T-cell (primary cell): ENCODE measurements at regions not wholly inside any gene's neighbourhood (a gene's known extent, or its start where the extent isn't known, plus 50 kb on each side); places are given as distances from the start of the nearest gene placed in this dataset.

Experiments used
- ATAC-seq, 4 experiments: fragments of 200-7000 bp in 3 of 4; fragments of 150-1000 bp in 1 of 4; cut with Tn5 transposase; replicated peaks in 1 of 4; 1 replicate in 3 of 4; 2 replicates in 1 of 4; pipeline ENCODE4 v1.10.0; 2021; ENCODE audit warnings: moderate library complexity in 3 of 4, mild to moderate bottlenecking in 2 of 4, moderate number of reproducible peaks in 1 of 4
- CTCF ChIA-PET, 2 donors: fragments of 300-600 bp; sonication (Branson Sonifier 250); formaldehyde crosslinking; loops; one replicate each; lab custom pipeline; 2022; ENCODE audit warnings: antibody characterized with exemption in 2 of 2; lab: Charles Lee
- POLR2A ChIA-PET, 2 donors: fragments of 300-600 bp; sonication (Branson Sonifier 250); formaldehyde crosslinking; loops; one replicate each; lab custom pipeline; 2022; ENCODE audit warnings: antibody characterized with exemption in 2 of 2; lab: Charles Lee
- DNase-seq, 35 experiments: peaks; one replicate each; pipeline versions ENCODE4 v3.0.0 to v3.0.0-alpha.2; 2013 to 2023
- H3K27ac ChIP-seq: one replicate; pipeline ENCODE4 v1.5.1; 2013; ENCODE audit warnings: low read length
- H3K27me3 ChIP-seq, 2 experiments: replicated peaks in 1 of 2; 1 replicate in 1 of 2; 2 replicates in 1 of 2; pipeline versions ENCODE4 v1.6.1 to v1.7.0; 2013; ENCODE audit warnings: low read length in 1 of 2, mixed read lengths in 1 of 2; ENCODE audit not compliant: control insufficient read depth in 2 of 2, insufficient read depth in 2 of 2; ENCODE audit errors: extremely low read depth in 1 of 2
- H3K36me3 ChIP-seq, 2 donors: 1 replicate in 1 of 2; 2 replicates in 1 of 2; pipeline versions ENCODE4 v1.6.1 to v1.7.0; 2013; ENCODE audit warnings: low read length in 1 of 2; ENCODE audit not compliant: control insufficient read depth in 2 of 2, insufficient read depth in 1 of 2; ENCODE audit errors: extremely low read depth in 1 of 2
- H3K4me1 ChIP-seq, 2 experiments: 1 replicate in 1 of 2; 2 replicates in 1 of 2; pipeline versions ENCODE4 v1.6.1 to v1.7.0; 2013; ENCODE audit warnings: low read length in 2 of 2, mixed read lengths in 1 of 2; ENCODE audit not compliant: insufficient read depth in 2 of 2, control insufficient read depth in 1 of 2; ENCODE audit errors: extremely low read depth in 1 of 2
- H3K4me3 ChIP-seq, 2 donors: 1 replicate in 1 of 2; 2 replicates in 1 of 2; pipeline versions ENCODE4 v1.5.1 to v1.7.0; 2013; ENCODE audit warnings: mild to moderate bottlenecking in 2 of 2, low read length in 1 of 2, moderate library complexity in 1 of 2; ENCODE audit not compliant: control insufficient read depth in 1 of 2; ENCODE audit errors: extremely low read depth in 1 of 2
- H3K9me3 ChIP-seq: 2 replicates; pipeline ENCODE4 v1.7.0; 2013
- H3K27ac Mint-ChIP-seq, 2 donors: one replicate each; pipeline ENCODE4 v1.8.0; 2020 to 2021; ENCODE audit warnings: mild to moderate bottlenecking in 2 of 2, mixed read lengths in 2 of 2
- H3K27me3 Mint-ChIP-seq, 2 donors: one replicate each; pipeline ENCODE4 v1.8.0; 2021 to 2022; ENCODE audit warnings: mixed read lengths in 2 of 2
- H3K36me3 Mint-ChIP-seq: one replicate; pipeline ENCODE4 v1.8.0; 2021; ENCODE audit warnings: mixed read lengths
- H3K4me1 Mint-ChIP-seq, 3 donors: one replicate each; pipeline ENCODE4 v1.8.0; 2020 to 2022; ENCODE audit warnings: mixed read lengths in 3 of 3, mild to moderate bottlenecking in 1 of 3
- H3K4me3 Mint-ChIP-seq, 3 donors: one replicate each; pipeline ENCODE4 v1.8.0; 2020 to 2022; ENCODE audit warnings: mild to moderate bottlenecking in 3 of 3, mixed read lengths in 3 of 3, moderate library complexity in 3 of 3
- H3K9me3 Mint-ChIP-seq, 3 donors: one replicate each; pipeline ENCODE4 v1.8.0; 2020 to 2022; ENCODE audit warnings: mixed read lengths in 3 of 3
- whole genome bisulfite sequencing: methylation state at CpG from one replicate; pipeline ENCODE4 v1.1.5; 2013; ENCODE audit warnings: missing lambda C conversion rate; ENCODE audit not compliant: insufficient coverage; 5-methylcytosine and 5-hydroxymethylcytosine counted together

GRCh38 chr1:222390181-222390580, 157.7 kb downstream of the HHIPL2 start:
- Mint-ChIP-seq H3K4me1 (peaks cover 12 to 37% (median 23%) of the 10 kb centered on the region in 3 donors), H3K4me3 (no peak overlapping the region), H3K36me3 (no peaks in the 10 kb centered on the region), H3K27ac (no peak overlapping the region), H3K27me3 (no peaks in the 10 kb centered on the region), H3K9me3 (no peaks in the 10 kb centered on the region)
- POLR2A ChIA-PET = no interaction called here
- no CpG with 5 or more reads among the region's 2 CpGs for WGBS
- ATAC-seq (no peak), DNase-seq (no peak)
- H3K9me3 ChIP-seq = no peaks in the 10 kb centered on the region
- H3K27ac ChIP-seq = no peak overlapping the region
- CTCF ChIA-PET = no interaction called here
- no peak overlapping the region for H3K4me3 ChIP-seq
- H3K4me1 ChIP-seq = no peaks in the 10 kb centered on the region
- H3K36me3 ChIP-seq = no peaks in the 10 kb centered on the region
- H3K27me3 ChIP-seq = no peaks in the 10 kb centered on the region

- no CpG with 5 or more reads among the region's 8 CpGs for WGBS
- no peaks in the 10 kb centered on the region for H3K27me3 ChIP-seq
- Mint-ChIP-seq H3K27ac (no peak overlapping the region), H3K4me1 (peaks cover 12 to 29% (median 21%) of the 10 kb centered on the region in 3 donors), H3K36me3 (no peaks in the 10 kb centered on the region), H3K9me3 (peaks cover 0 to under 1% (median 0%) of the 10 kb centered on the region in 3 donors), H3K27me3 (no peaks in the 10 kb centered on the region), H3K4me3 (no peak overlapping the region)
- no peak overlapping the region for H3K27ac ChIP-seq
- H3K4me3 ChIP-seq = no peak overlapping the region
- no peak for DNase-seq
- ATAC-seq = no peak
- no peaks in the 10 kb centered on the region for H3K4me1 ChIP-seq
- CTCF ChIA-PET = interaction anchor here in 1 of 2 donors (0.5 kb wide), 1 partner anchor 47 kb away, joined by 3 read pairs; no protein-coding TSS in a partner anchor
- H3K36me3 ChIP-seq = no peaks in the 10 kb centered on the region
- no peaks in the 10 kb centered on the region for H3K9me3 ChIP-seq
- POLR2A ChIA-PET = no interaction called here
Measured at GRCh38 chr1:222387007-222387814, 160.7 kb downstream of the HHIPL2 start.

GRCh38 chr1:222385955-222386354, 161.9 kb downstream of the HHIPL2 start:
- no peaks in the 10 kb centered on the region for H3K36me3 Mint-ChIP-seq
- no peak for ATAC-seq
- ChIA-PET POLR2A (no interaction called here), CTCF (no interaction called here)
- no peak for DNase-seq
- Histone ChIP-seq H3K4me1 (no peaks in the 10 kb centered on the region), H3K27ac (no peak overlapping the region), H3K9me3 (no peaks in the 10 kb centered on the region), H3K27me3 (no peaks in the 10 kb centered on the region), H3K4me3 (no peak overlapping the region), H3K36me3 (no peaks in the 10 kb centered on the region)
- no peaks in the 10 kb centered on the region for H3K27me3 Mint-ChIP-seq
- no peak overlapping the region for H3K27ac Mint-ChIP-seq
- no peak overlapping the region for H3K4me3 Mint-ChIP-seq
- 63% methylated on average over 1 of the region's 1 CpG for WGBS
- H3K4me1 Mint-ChIP-seq = peaks cover 12 to 29% (median 19%) of the 10 kb centered on the region in 3 donors
- peaks cover 0 to 4% (median 0%) of the 10 kb centered on the region in 3 donors for H3K9me3 Mint-ChIP-seq

GRCh38 chr1:222385262-222385661, 162.6 kb downstream of the HHIPL2 start:
- H3K27ac ChIP-seq = no peak overlapping the region
- Mint-ChIP-seq H3K4me3 (no peak overlapping the region), H3K4me1 (peaks cover 9 to 23% (median 15%) of the 10 kb centered on the region in 3 donors), H3K27me3 (no peaks in the 10 kb centered on the region), H3K27ac (no peak overlapping the region), H3K9me3 (peaks cover 4 to 7% (median 5%) of the 10 kb centered on the region in 3 donors), H3K36me3 (no peaks in the 10 kb centered on the region)
- H3K4me1 ChIP-seq = no peaks in the 10 kb centered on the region
- no peaks in the 10 kb centered on the region for H3K27me3 ChIP-seq
- no peaks in the 10 kb centered on the region for H3K9me3 ChIP-seq
- ATAC-seq = no peak
- H3K4me3 ChIP-seq = no peak overlapping the region
- CTCF ChIA-PET = no interaction called here
- POLR2A ChIA-PET = no interaction called here
- DNase-seq = no peak
- no peaks in the 10 kb centered on the region for H3K36me3 ChIP-seq

GRCh38 chr1:222384531-222384930, 163.4 kb downstream of the HHIPL2 start:
- CTCF ChIA-PET = no interaction called here
- Histone ChIP-seq H3K27me3 (no peaks in the 10 kb centered on the region), H3K36me3 (no peaks in the 10 kb centered on the region), H3K27ac (no peak overlapping the region), H3K4me1 (no peaks in the 10 kb centered on the region), H3K4me3 (no peak overlapping the region), H3K9me3 (no peaks in the 10 kb centered on the region)
- POLR2A ChIA-PET = no interaction called here
- Mint-ChIP-seq H3K27me3 (no peaks in the 10 kb centered on the region), H3K4me3 (no peak overlapping the region), H3K4me1 (peaks cover 8 to 18% (median 12%) of the 10 kb centered on the region in 3 donors), H3K27ac (no peak overlapping the region), H3K9me3 (peaks cover 10 to 14% (median 12%) of the 10 kb centered on the region in 3 donors), H3K36me3 (no peaks in the 10 kb centered on the region)
- ATAC-seq = no peak
- no peak for DNase-seq

- no peaks in the 10 kb centered on the region for H3K9me3 ChIP-seq
- H3K9me3 Mint-ChIP-seq = peaks cover 10 to 14% (median 12%) of the 10 kb centered on the region in 3 donors
- ATAC-seq = no peak
- H3K36me3 ChIP-seq = no peaks in the 10 kb centered on the region
- ChIA-PET CTCF (no interaction called here), POLR2A (interaction anchor here in 1 of 2 donors (0.6 kb wide), 1 partner anchor 1143 kb away, joined by 4 read pairs; no protein-coding TSS in a partner anchor)
- no peak overlapping the region for H3K4me3 ChIP-seq
- H3K36me3 Mint-ChIP-seq = peaks cover 3% of the 10 kb centered on the region
- DNase-seq = no peak
- WGBS = 75% methylated on average over 2 of the region's 3 CpGs
- no peaks in the 10 kb centered on the region for H3K4me1 ChIP-seq
- no peaks in the 10 kb centered on the region for H3K27me3 ChIP-seq
- no peak overlapping the region for H3K27ac Mint-ChIP-seq
- H3K27me3 Mint-ChIP-seq = no peaks in the 10 kb centered on the region
- H3K4me1 Mint-ChIP-seq = peaks cover 0 to 4% (median 4%) of the 10 kb centered on the region in 3 donors
- H3K4me3 Mint-ChIP-seq = no peak overlapping the region
- no peak overlapping the region for H3K27ac ChIP-seq
Measured at GRCh38 chr1:222382171-222382570, 165.7 kb downstream of the HHIPL2 start.
